Neuron (in vitro differentiated cells): ENCODE measurements at regions not wholly inside any gene's neighbourhood (a gene's known extent, or its start where the extent isn't known, plus 50 kb on each side); places are given as distances from the start of the nearest gene placed in this dataset.

Experiments
- H2AFZ ChIP-seq: one replicate; pipeline ENCODE4 v1.6.1; 2013; ENCODE audit warnings: low read depth, mild to moderate bottlenecking, inconsistent platforms, low read length, moderate library complexity
- H3K27me3 ChIP-seq: one replicate; pipeline ENCODE4 v1.6.1; 2013; ENCODE audit warnings: low read length; ENCODE audit not compliant: insufficient read depth
- H3K36me3 ChIP-seq: one replicate; pipeline ENCODE4 v1.6.1; 2013; ENCODE audit warnings: low read length; ENCODE audit not compliant: insufficient read depth
- H3K4me1 ChIP-seq: one replicate; pipeline ENCODE4 v1.6.1; 2013; ENCODE audit warnings: low read length; ENCODE audit not compliant: insufficient read depth
- H3K4me3 ChIP-seq: 2 replicates; pipeline ENCODE4 v1.5.1; 2013; ENCODE audit warnings: mild to moderate bottlenecking, low read length, moderate library complexity
- H3K9me3 ChIP-seq: one replicate; pipeline ENCODE4 v1.6.1; 2013; ENCODE audit warnings: low read length

DNA sequence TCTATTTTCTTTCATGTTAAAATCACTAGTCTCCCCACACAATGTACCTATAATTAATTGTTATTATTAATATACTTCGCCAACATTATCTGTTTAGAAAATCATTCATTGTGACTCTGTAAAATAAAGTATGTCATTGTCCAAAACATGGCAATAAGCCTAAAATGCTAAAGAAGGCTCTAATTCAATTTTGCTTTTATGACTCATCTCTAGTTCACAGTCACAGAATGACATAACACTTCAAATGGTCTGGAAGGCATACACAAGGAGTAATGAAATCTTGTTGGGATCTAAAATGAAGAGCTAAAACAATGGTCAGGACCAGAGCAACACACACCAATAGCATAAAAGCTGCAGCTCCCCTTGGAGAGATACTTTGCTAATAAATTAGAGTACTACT is 505.8 kb downstream of the GPAM start:
- Histone ChIP-seq H3K4me1 (no peaks in the 10 kb centered on the region), H3K27me3 (no peaks in the 10 kb centered on the region), H3K9me3 (no peaks in the 10 kb centered on the region), H3K4me3 (no peak overlapping the region), H3K36me3 (no peaks in the 10 kb centered on the region), H2AFZ (no peak overlapping the region)

DNA sequence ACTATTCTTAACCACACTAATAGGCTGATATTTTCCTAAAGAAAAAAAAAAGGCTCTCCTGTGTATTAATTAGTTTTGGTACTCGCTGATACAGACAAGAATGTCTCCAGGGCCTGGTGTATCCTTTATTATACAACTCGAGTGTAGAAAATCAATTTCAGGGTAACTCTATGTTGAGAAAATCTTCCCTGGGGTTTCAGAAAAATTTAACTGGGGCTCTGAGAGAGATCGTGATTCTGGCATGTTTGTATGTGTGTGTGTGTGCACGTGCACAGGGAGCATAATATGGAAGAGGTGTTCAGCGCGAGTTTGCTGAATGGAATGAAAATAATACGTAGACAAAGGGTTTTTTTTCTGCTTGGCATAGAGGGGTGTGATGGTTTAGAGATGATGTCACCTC is 496.8 kb downstream of the GPAM start:
- H3K4me1 ChIP-seq: peaks cover 2% of the 10 kb centered on the region
- no peak overlapping the region for H3K4me3 ChIP-seq
- no peaks in the 10 kb centered on the region for H3K36me3 ChIP-seq
- H3K27me3 ChIP-seq: no peaks in the 10 kb centered on the region
- no peak overlapping the region for H2AFZ ChIP-seq
- no peaks in the 10 kb centered on the region for H3K9me3 ChIP-seq

DNA sequence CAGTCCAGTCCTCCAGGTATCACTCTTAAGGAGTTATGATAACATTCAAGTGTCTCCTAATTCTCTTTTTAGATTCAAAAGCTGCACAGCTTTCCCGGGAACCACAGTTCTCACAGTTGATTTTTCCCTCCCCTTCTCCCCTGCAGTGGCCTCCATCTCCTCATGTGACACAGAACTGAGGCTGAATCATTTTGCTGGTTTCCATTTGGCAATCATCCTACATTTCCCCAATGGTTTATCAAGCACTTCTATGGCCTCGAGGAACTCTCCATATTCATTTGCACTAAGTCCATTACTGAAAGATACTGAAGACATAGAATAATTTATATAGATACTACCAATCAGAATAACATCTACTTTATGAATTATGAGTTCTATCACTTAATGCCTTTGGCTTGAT is 484.9 kb downstream of the GPAM start:
- no peaks in the 10 kb centered on the region for H3K9me3 ChIP-seq
- H3K36me3 ChIP-seq: no peaks in the 10 kb centered on the region
- no peaks in the 10 kb centered on the region for H3K4me1 ChIP-seq
- H3K27me3 ChIP-seq: no peaks in the 10 kb centered on the region
- no peak overlapping the region for H2AFZ ChIP-seq
- H3K4me3 ChIP-seq: no peak overlapping the region

DNA sequence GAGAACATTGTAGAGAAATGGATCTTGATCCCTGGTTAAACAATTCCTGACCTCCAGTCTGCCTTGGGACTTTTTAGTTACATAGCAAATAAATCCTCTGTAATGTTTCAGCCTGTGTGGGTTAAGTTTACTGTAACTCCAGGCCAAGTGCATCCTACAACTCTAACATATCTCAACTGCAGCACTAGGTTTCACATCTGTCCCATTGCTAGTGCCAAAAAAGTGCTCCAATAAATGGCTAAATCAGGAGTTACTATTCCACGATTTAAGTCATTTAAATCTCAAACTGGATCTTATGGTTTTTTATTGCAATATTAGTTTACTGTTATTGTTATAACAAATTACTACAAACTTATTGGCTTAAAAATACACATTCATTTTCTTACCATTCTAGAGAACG is 479.6 kb downstream of the GPAM start:
- H2AFZ ChIP-seq: no peak overlapping the region
- H3K4me3 ChIP-seq: no peak overlapping the region
- H3K9me3 ChIP-seq: no peaks in the 10 kb centered on the region
- H3K36me3 ChIP-seq: no peaks in the 10 kb centered on the region
- no peaks in the 10 kb centered on the region for H3K4me1 ChIP-seq
- no peaks in the 10 kb centered on the region for H3K27me3 ChIP-seq

DNA sequence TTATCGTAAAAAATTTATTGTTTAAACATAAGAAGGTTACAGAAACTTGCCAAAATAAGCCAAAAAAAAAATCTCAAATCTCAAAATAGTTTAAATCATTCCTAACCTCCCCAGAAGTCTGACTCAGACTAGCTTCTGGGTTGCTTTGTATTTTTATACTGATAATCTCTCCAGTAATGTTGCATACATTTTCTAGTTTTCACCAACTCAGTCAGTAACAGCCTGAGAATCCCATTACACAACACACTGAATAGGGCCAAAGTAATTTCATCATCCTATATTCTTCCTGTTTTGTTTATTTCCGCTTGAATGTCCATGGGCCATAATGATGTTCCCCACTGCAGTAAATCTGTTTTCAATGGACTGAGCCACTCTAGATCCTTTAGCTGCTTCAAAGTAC is 478.5 kb downstream of the GPAM start:
- Histone ChIP-seq H3K4me3 (no peak overlapping the region), H2AFZ (no peak overlapping the region), H3K9me3 (no peaks in the 10 kb centered on the region)

DNA sequence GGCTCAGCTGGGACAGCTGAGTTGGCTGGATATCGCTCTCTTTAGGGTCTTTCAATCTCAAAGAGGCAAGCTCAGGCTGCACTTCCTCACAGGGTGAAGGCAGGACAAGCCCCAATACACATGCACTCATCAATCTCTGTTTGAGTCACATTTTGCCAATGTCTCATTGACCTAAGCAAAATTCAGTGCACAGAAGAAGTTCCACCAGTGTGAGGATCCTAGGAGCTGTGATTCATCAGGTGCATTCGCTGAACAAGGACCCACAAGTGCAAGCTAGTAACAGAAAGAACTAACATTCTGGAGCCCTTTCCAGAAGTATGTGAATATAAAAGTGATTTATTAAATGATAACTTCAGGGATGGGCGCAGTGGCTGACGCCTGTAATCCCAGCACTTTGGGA is 477.2 kb downstream of the GPAM start:
- no peaks in the 10 kb centered on the region for H3K4me1 ChIP-seq
- H3K4me3 ChIP-seq: no peak overlapping the region
- H2AFZ ChIP-seq: no peak overlapping the region
- no peaks in the 10 kb centered on the region for H3K36me3 ChIP-seq
- no peaks in the 10 kb centered on the region for H3K9me3 ChIP-seq
- H3K27me3 ChIP-seq: no peaks in the 10 kb centered on the region

More for the DNA sequence above, 478.5 kb downstream of the GPAM start:
- Histone ChIP-seq H3K27me3 (no peaks in the 10 kb centered on the region), H3K4me1 (no peaks in the 10 kb centered on the region), H3K36me3 (no peaks in the 10 kb centered on the region)

DNA sequence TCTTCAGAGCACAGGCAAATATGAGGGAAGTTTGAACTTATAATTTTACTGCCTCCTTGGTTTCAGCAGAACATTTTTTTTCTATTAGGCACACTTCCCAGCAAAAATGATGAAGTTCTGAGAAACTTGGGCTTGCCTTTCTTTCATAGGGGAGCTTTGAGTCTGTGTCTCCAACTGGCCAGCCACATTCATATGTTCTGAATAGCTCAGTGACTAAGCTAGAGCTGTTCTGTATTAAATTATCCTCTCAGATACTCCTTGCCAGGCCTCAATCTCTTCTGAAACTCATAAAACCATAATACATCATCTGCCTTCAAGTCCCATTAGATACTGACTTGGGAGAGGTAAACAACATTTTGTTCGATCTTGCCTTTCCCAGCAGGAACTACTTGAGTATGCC is 476.5 kb downstream of the GPAM start:
- Histone ChIP-seq H2AFZ (no peak overlapping the region), H3K9me3 (no peaks in the 10 kb centered on the region), H3K4me1 (no peaks in the 10 kb centered on the region), H3K36me3 (no peaks in the 10 kb centered on the region), H3K4me3 (no peak overlapping the region), H3K27me3 (no peaks in the 10 kb centered on the region)

DNA sequence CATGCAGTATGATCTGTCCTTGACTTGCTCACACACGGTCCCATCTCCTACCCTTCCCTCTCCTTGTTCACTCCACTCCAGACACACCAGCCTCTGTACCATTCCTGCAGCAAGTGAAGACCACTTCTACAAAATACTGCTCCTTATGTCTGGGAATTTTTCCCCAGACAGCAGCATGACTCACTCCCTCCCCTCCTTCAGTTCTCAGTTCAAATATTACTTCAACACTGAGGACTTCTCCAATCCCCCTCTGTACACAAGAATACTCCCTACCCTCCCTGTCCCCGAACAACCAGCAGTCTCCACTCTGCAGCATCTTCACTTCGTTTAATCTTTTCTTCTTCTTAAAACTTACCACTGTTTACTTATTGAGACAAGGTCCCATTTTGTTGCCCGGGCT is 474.0 kb downstream of the GPAM start:
- Histone ChIP-seq H3K36me3 (no peaks in the 10 kb centered on the region), H3K27me3 (no peaks in the 10 kb centered on the region), H2AFZ (no peak overlapping the region), H3K4me3 (no peak overlapping the region), H3K4me1 (no peaks in the 10 kb centered on the region), H3K9me3 (no peaks in the 10 kb centered on the region)

DNA sequence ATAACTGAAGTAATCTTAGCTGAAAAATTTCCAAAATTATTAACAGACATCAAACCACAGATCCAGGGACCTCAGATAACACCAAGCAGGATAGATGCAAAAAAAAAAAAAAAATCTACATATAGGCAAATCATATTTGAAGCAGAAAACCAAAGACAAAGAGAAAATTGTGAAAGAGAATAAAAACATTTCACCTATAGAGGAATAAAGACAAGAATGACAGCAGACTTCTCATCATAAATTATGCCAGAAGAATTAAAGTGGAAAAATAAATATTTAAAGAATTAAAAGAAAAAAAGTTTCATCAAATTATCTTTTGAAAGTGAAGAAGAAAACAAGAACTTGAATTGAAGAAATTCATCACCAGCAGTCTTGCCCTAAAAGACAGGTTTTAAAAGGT is 467.5 kb downstream of the GPAM start:
- no peak overlapping the region for H2AFZ ChIP-seq
- no peaks in the 10 kb centered on the region for H3K9me3 ChIP-seq
- H3K36me3 ChIP-seq: no peaks in the 10 kb centered on the region
- H3K4me3 ChIP-seq: no peak overlapping the region
- no peaks in the 10 kb centered on the region for H3K27me3 ChIP-seq
- H3K4me1 ChIP-seq: no peaks in the 10 kb centered on the region

DNA sequence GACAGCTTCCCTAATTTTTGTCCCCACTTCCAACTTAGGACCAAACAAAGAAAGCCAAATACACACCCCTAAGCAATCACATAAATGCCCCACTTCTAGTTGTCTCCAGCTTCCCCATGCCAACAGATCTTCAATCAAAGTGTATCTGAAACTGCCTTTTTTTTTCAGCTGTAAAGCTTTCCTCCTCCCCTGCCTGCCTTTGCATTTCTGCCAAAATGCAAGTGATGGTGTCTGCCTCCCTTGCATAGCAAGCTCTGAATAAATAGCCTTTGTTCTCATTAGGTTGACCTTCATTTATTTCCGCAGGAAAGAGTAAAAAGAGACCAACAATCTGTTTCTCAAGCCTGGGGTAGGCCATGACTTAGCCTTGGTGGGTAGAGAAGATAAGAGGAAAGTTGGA is 459.4 kb downstream of the GPAM start:
- H3K36me3 ChIP-seq: no peaks in the 10 kb centered on the region
- H3K4me3 ChIP-seq: no peak overlapping the region
- H3K9me3 ChIP-seq: no peaks in the 10 kb centered on the region
- no peaks in the 10 kb centered on the region for H3K4me1 ChIP-seq
- H2AFZ ChIP-seq: no peak overlapping the region
- H3K27me3 ChIP-seq: no peaks in the 10 kb centered on the region

DNA sequence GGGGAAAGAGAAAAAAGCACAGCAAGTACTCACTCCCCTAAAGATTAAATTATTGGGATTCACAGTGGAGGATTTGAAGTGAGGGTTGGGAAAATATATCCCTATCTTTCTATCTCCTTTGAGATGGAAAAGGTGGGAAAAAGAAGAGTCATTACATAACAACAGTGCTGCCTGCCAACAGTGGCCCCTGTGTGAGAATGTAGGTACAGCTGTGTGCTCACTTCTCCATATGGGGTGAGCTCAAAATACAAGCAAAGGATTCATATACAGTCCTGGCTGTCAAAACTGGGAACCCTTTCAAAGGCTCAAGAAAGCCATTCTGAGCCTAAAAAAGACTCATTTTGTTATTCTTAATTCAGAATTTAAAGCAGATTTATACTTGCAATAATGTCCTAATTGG is 458.5 kb downstream of the GPAM start:
- Histone ChIP-seq H3K4me1 (no peaks in the 10 kb centered on the region), H3K36me3 (no peaks in the 10 kb centered on the region), H3K27me3 (no peaks in the 10 kb centered on the region)

DNA sequence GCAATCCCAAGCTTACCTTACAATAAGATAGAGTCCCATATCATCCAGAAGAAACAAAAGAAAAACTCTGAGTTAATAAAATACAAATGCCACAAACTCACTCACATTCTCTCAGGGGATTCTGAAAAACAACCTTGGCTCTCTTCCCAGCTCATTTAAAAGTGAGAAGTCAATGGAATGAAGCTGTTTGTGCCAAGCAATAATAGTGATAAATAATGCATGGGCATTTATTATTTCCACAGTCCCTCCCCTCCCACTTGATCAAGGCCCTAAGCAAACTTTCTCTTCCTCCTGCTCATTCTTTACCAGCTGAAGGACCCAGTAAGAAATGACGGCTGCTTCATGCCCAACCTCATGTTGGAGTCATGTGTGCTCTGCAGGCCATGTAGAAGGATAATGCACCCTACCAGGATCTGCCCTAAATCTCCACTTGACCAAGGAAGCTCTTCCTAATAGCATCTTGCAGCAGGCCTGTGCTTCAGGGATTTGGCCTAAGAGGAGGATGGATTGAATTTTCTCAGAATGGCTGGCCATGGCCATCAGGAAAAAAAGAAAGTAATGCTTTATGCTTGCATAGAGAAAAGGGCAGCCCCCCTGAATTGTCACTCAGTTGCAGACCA is 451.3 kb downstream of the GPAM start:
- no peaks in the 10 kb centered on the region for H3K27me3 ChIP-seq
- H3K9me3 ChIP-seq: no peaks in the 10 kb centered on the region
- H2AFZ ChIP-seq: no peak overlapping the region
- no peaks in the 10 kb centered on the region for H3K36me3 ChIP-seq
- no peaks in the 10 kb centered on the region for H3K4me1 ChIP-seq
- no peak overlapping the region for H3K4me3 ChIP-seq

More for the DNA sequence above, 458.5 kb downstream of the GPAM start:
- Histone ChIP-seq H2AFZ (no peak overlapping the region), H3K4me3 (no peak overlapping the region), H3K9me3 (no peaks in the 10 kb centered on the region)

DNA sequence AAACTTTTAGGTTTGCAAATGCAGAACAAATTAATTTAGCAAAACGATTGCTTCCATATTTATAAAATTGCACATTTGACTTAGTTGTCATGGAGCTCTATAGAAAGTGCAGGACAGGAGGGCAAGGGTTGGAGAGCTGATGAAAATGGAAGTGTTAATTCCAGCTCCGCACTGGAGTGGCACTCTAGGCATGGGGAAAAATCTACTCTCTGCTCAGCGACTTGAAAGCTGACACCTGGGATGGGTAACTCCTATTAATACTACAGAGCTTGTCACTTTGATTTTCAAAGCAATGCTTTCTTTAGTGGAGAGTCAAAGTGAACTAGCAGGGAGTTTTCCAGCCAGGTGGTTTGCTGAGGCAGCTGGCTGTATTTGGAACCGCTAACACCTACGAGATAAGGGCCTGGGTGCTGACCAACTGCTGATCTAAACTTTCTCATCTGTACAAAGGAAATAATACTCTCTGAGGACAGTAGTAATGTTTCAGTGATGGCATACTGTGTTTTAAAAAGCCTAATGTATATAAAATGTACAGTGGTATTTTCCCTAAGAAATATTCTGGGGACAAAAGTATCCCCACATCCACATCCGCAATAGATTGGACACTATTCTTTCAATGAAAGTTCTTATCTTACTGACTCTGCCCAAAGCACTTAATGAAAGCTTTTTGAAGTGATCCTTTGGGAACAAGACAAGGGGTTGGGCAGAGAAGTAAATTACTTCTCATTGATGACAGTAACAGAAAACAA is 444.3 kb downstream of the GPAM start:
- H3K9me3 ChIP-seq: no peaks in the 10 kb centered on the region
- no peak overlapping the region for H2AFZ ChIP-seq
- H3K36me3 ChIP-seq: no peaks in the 10 kb centered on the region
- no peaks in the 10 kb centered on the region for H3K27me3 ChIP-seq
- H3K4me1 ChIP-seq: no peaks in the 10 kb centered on the region
- H3K4me3 ChIP-seq: no peak overlapping the region

DNA sequence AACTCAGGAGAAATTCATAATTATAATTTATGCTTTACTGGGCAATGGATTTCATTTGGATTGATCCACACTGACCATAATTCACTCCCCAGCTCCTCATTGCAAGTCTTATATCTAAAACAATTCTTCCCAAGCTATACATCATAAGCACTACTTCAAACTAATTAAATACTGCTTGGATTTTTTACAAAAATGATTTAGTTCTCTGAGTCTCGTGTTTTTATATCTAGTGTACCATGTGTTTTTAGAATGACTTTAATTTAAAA is 443.8 kb downstream of the GPAM start:
- Histone ChIP-seq H2AFZ (no peak overlapping the region), H3K27me3 (no peaks in the 10 kb centered on the region), H3K36me3 (no peaks in the 10 kb centered on the region), H3K9me3 (no peaks in the 10 kb centered on the region), H3K4me1 (no peaks in the 10 kb centered on the region), H3K4me3 (no peak overlapping the region)
